ENCODE measurements at regions not wholly inside any gene's neighbourhood (a gene's known extent, or its start where the extent isn't known, plus 50 kb on each side); places are given as distances from the start of the nearest gene placed in this dataset.

DNA sequence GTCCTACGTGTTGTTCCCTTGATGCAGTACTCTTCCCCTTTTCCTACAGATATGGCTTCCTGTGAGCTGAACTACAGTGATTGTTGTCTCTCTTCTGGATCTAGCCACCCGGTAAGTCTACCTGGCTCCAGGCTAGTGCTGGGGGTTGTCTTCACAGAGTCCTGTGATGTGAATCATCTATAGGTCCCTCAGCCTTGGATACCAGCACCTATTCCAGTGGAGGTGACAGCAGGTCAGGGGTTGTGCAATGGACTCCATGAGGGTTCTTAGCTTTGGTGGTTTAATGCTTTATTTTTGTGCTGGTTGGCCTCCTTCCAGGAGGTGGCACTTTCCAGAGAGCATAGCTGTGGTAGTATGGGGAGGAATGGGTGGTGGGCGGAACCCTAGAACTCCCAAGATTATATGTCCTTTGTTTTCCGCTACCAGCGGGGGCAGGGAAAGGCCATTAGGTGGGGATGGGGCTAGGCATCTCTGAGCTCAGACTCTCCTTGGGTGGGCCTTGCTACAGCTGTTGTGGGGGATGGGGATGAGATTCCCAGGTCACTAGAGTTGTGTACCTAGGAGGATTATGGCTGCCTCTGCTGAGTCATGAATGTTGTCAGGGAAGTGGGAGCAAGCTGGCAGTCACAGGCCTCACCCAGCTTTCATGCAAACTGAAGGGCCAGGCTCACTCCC, 121.4 kb upstream of the ANKRD50 start:
- RAD21 ChIA-PET (ENCODE audit: low non-redundant PET in 1 of 2, low total read pairs in 2 of 2, uncharacterized antibody in 2 of 2, unreplicated experiment in 2 of 2): no interaction called here
- POLR2A ChIA-PET: no interaction called here
- no peaks in the 10 kb centered on the region for H4K20me1 ChIP-seq (ENCODE audit: insufficient read depth)
- H3K9me3 ChIP-seq (ENCODE audit: control insufficient read depth in 1 of 2, insufficient read depth in 1 of 2, low read depth in 1 of 2, low read length in 2 of 2): no peaks in the 10 kb centered on the region
- no peaks in the 10 kb centered on the region for H3K9me2 ChIP-seq (ENCODE audit: insufficient read depth)
- TF ChIP-seq JUND (IDR thresholded peaks at IDR 0.05): no peak
- no peak for TF ChIP-seq FOSL1 (IDR thresholded peaks at IDR 0.05; ENCODE audit: low read depth)
- TF ChIP-seq RAD21 (IDR thresholded peaks at IDR 0.05; ENCODE audit: low read depth): no peak
- TF ChIP-seq CEBPB (IDR thresholded peaks at IDR 0.05; ENCODE audit: low read depth): no peak
- no peak for TF ChIP-seq ATF3 (IDR thresholded peaks at IDR 0.05)
- no peak for TF ChIP-seq CTCF (IDR thresholded peaks at IDR 0.05 in 2 of 3, conservative IDR thresholded peaks at IDR 0.05 in 1 of 3; ENCODE audit: borderline replicate concordance in 1 of 3, insufficient read depth in 1 of 3, low read depth in 2 of 3, low read length in 2 of 3)
- TF ChIP-seq EZH2phosphoT487 (IDR thresholded peaks at IDR 0.05; ENCODE audit: borderline replicate concordance): no peak
- TF ChIP-seq SP1 (IDR thresholded peaks at IDR 0.05; ENCODE audit: low read depth): no peak
- no peak for TF ChIP-seq TCF7L2 (IDR thresholded peaks at IDR 0.05; ENCODE audit: borderline replicate concordance, extremely low read depth, insufficient read depth, insufficient read length)
- no peak for TF ChIP-seq EZH2 (IDR thresholded peaks at IDR 0.05)
- no peak for TF ChIP-seq ELF1 (IDR thresholded peaks at IDR 0.05; ENCODE audit: borderline replicate concordance, low read depth)
- TF ChIP-seq YY1 (IDR thresholded peaks at IDR 0.05; ENCODE audit: extremely low read depth, insufficient replicate concordance, low read depth, low read length): no peak
- TF ChIP-seq REST (IDR thresholded peaks at IDR 0.05; ENCODE audit: low read depth): no peak
- TF ChIP-seq POLR2A (IDR thresholded peaks at IDR 0.05; ENCODE audit: borderline replicate concordance, extremely low read depth, insufficient read depth, insufficient read length): no peak
- TF ChIP-seq EGR1 (IDR thresholded peaks at IDR 0.05; ENCODE audit: low read depth): no peak
- TF ChIP-seq ZFX (IDR thresholded peaks at IDR 0.05): no peak
- no peak for TF ChIP-seq SRF (IDR thresholded peaks at IDR 0.05; ENCODE audit: low read depth)
- TF ChIP-seq, protein P1, sequence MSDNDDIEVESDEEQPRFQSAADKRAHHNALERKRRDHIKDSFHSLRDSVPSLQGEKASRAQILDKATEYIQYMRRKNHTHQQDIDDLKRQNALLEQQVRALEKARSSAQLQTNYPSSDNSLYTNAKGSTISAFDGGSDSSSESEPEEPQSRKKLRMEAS (IDR thresholded peaks at IDR 0.05): no peak
- no peak for TF ChIP-seq ZNF274 (IDR thresholded peaks at IDR 0.05; ENCODE audit: low read depth, low read length)
- TF ChIP-seq ZBTB33 (IDR thresholded peaks at IDR 0.05; ENCODE audit: extremely low read depth, insufficient replicate concordance, low read length): no peak
- BruUV-seq (replicated peaks): no TSS peak
- H3K27ac ChIP-seq (ENCODE audit: low read depth, low read length): no peak overlapping the region
- no peak overlapping the region for H3K4me2 ChIP-seq (ENCODE audit: low read length)
- intact Hi-C loops (cut with micrococcal nuclease): no loop called here
- no peak for ATAC-seq
- H3K4me3 ChIP-seq (replicated peaks in 1 of 2; ENCODE audit: low read depth in 1 of 2, low read length in 2 of 2): no peak overlapping the region
- CTCF ChIA-PET: no interaction called here
- no peaks in the 10 kb centered on the region for H3K27me3 ChIP-seq (ENCODE audit: insufficient read depth, low read length)
- H3K9ac ChIP-seq (ENCODE audit: low read length): no peak overlapping the region
- no peaks in the 10 kb centered on the region for H3K36me3 ChIP-seq (ENCODE audit: control insufficient read depth in 1 of 2, insufficient read depth in 2 of 2, low read length in 2 of 2)
- no peaks in the 10 kb centered on the region for H3K79me2 ChIP-seq (ENCODE audit: insufficient read depth, low read length)
- no peak overlapping the region for H2AFZ ChIP-seq (ENCODE audit: low read depth, low read length, poor library complexity, severe bottlenecking)
- no peaks in the 10 kb centered on the region for H3K4me1 ChIP-seq (ENCODE audit: control insufficient read depth in 1 of 2, insufficient read depth in 2 of 2, low read length in 2 of 2)
- no peak for DNase-seq (ENCODE audit: low read depth, low spot score)

All from HCT116 (cell line).